Embryonic facial prominence (tissue), 1 donor: ENCODE measurements at regions not wholly inside any gene's neighbourhood (a gene's known extent, or its start where the extent isn't known, plus 50 kb on each side); places are given as distances from the start of the nearest gene placed in this dataset.

Experiments
- DNase-seq: peaks from one replicate; pipeline ENCODE4 v3.0.0-alpha.2; 2016; ENCODE audit errors: extremely low spot score

DNA sequence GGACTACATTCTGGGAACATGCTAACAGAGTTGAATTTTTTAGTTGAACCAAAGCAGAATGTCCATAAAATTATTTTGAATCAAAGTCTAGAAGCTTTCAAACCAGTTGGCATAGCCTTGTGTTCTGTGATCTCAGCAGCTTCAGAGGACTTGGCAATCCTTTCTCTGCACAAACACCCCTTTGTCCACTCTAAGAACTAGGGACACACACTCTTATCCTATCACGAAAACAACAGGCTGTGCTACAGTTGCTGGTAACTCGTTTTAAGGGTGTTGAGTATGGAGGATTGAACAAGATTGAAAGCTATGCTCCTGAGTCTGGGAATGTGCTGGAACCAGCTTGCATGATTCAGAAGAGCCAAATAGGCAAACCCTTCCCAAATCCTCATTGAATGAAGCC lies 76.4 kb upstream of the PRSS58 start:
- no peak for DNase-seq

DNA sequence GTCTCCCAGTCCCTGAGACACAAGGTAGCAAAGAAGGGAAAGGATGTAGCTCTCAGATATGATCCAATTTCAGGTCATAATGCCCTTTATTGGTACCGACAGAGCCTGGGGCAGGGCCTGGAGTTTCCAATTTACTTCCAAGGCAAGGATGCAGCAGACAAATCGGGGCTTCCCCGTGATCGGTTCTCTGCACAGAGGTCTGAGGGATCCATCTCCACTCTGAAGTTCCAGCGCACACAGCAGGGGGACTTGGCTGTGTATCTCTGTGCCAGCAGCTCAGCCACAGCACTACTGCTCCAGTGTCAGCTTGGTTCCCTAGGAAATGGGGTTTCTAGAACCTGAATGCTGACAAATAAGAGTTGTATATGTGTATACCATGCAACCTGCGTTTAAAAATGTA lies 74.6 kb upstream of the PRSS58 start:
- no peak for DNase-seq

DNA sequence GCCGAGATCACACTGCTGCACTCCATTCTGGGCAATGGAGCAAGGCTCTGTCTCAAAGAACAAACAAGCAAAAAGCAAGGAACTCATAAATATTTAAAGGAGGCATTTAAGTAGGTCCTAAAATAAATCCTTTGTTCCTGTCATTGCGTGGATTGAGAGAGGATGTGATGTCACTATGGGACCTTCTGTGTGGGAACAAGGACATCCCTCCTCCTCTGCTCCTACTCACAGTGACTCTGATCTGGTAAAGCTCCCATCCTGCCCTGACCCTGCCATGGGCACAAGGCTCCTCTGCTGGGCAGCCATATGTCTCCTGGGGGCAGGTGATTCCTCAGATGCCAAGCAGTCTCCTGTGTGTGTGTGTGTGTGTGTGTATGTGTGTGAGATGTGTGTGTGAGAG lies 74.1 kb upstream of the PRSS58 start:
- no peak for DNase-seq

DNA sequence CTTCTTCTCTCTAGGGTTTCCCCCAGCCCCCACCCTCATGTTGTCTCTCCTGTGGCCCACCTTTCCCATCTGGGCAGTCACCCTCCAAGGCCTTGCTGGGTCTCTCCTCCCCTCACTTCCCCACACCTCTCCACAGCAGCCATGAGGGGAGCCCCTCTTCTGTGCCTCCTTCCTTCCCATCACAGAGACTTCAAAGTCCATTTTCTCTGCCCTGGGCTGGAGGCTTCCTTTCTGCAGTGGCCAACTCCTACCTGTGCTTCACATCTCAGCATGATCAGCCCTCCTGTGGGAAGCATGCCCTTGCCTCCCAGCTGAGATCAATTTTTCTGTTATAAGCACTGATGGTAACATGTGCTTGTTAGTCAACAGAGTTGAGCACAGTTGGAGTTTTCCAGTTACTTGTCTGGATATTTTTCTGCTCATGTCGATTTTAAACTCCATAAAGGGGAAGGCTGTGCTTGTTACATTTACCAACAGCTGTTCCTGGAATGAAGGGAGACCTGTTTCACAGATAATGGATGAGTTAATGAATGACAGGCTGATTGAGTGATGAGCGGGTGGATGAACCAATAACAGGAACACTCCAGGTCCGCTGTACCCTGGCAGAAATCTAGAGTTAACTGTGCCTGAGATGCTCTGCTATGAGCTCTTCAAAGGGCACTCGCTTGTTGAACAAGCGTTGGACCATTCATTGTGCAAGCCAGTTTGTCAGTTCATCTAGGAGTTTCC lies 71.4 kb upstream of the PRSS58 start:
- no peak for DNase-seq

DNA sequence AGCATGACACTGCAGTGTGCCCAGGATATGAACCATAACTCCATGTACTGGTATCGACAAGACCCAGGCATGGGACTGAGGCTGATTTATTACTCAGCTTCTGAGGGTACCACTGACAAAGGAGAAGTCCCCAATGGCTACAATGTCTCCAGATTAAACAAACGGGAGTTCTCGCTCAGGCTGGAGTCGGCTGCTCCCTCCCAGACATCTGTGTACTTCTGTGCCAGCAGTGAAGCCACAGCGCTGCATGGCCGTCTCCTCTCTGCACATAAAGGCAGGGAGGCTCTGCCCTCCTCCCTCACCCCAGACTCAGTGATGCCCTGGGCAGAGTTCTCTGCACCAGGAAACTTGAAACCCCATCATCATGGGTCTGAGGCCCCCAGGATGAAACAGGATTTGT lies 70.7 kb upstream of the PRSS58 start:
- no peak for DNase-seq

DNA sequence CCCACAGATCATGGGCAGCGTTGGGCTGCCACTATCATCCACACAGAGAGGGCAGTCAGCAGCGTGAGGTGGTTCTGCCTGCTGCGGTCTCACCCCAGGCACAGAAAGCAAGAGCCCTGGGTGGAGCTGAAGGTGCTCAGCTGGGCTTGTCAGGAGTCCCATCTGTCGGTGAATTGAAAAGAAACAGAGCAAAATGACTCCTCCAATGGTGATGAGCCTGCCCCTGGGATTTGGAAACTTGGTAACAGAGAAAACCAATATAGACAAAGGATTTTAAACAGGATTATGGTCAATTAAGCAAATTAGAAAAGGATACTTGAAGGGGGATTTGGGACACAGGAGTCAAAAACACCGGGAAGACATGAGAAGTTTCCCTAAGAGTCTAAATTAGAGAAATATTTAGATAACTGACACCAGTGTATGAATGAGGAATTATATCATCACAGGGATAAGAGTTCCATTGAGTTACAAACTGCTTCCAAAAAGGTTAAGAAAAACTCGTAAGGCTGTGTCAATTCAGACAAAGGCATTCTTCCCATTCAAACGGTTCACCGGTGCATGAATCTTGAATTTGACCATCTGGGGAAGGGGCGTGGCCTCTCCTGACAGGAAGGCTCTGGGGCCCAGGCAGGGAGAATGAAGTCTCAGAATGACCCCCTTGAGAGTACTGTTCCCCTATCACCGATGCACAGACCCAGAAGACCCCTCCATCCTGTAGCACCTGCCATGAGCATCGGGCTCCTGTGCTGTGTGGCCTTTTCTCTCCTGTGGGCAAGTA lies 70.0 kb upstream of the PRSS58 start:
- DNase-seq = no peak

DNA sequence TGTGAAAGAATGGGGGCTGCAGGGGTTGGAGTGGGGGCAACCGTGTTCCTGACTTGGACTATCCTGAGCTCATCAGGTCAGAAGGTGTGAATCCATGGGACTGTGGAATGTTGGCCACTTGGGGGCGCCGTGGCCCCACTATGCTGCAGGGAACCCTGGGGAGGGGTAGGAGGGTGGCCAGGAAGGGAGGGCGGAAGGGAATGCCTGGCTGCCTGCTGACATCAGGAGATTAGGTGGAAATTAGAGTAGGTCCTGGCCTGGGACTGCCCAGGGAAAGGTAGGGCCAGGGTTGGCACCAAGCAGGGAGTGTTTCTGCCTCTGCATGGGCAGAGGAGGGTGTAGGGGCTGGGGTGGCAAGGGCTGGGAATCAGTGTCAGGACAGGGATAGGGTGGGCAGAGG lies 65.8 kb upstream of the PRSS58 start:
- DNase-seq = no peak

DNA sequence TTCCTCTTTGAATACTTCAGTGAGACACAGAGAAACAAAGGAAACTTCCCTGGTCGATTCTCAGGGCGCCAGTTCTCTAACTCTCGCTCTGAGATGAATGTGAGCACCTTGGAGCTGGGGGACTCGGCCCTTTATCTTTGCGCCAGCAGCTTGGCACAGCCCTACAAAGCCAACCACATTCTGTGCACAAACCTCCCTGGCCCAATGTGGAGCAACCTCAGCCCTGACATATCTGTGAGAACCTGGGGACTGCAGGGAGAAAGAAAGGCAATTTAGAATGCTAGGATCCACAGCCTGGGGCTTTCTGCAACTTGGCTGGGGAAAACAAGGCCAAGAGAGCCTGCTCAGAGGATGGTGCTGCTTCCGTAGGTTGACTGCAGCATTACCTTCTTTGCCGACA lies 63.5 kb upstream of the PRSS58 start:
- DNase-seq = no peak

DNA sequence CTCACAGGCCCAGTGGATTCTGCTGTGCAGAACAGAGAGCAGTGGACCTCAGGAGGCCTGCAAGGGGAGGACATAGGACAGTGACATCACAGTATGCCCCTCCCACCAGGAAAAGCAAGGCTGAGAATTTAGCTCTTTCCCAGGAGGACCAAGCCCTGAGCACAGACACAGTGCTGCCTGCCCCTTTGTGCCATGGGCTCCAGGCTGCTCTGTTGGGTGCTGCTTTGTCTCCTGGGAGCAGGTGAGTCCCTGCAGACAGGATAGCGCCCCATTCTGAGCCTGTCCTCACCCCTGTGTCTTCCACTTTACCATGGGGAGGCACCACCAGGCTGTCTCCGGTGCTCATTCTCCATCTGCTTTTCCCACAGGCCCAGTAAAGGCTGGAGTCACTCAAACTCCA lies 63.0 kb upstream of the PRSS58 start:
- DNase-seq = no peak

DNA sequence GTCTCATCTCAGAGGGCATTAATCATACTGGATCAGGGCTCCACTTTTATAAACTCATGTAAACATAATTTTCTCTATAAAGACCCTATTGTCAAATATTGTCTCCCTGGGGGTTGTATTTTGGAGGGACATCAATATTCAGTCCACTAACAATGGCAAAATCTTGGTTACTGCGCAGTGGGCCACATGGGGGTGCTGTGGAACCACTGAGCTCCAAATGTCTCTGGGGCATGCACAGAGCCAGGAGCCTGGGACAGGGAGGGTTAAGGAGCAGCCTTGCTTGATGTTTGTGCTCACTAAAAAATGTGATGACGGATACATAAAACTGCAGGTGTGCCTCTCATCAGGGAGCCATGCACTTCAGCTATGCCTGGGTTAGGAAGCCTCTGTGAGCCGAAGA lies 62.1 kb upstream of the PRSS58 start:
- no peak for DNase-seq

DNA sequence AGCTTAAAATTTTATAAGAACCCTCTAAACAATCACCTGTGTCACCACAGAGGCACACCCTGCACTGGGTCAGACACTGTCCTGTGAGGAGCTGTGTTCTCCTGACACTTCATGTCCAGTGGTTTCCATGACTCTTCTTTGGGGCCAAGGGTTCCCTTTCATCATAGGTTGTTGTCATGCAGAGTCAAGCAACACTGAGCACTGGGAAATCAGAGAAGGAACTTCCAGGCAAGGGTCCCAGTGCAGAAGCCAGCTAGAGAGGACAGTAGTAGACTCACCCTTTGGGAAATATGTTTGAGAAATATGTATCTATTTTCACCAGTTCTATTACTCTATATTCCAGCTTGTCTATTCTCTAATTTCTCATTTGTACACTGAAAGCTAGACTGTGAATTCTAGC lies 56.4 kb upstream of the PRSS58 start:
- no peak for DNase-seq

DNA sequence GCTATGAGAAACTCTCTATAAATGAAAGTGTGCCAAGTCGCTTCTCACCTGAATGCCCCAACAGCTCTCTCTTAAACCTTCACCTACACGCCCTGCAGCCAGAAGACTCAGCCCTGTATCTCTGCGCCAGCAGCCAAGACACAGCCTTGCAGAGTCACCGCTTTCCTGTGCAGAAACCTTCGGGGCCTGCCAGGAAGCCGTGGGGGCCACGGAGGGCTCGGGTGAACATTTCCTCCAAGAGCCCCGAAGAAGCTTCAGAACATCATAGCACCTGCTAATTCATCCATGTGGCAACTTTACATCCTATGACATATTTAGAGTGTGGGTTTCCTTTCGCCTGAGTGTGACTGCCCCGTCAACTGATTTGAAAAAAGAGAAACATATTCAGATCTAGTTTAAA lies 55.7 kb upstream of the PRSS58 start:
- DNase-seq = no peak

DNA sequence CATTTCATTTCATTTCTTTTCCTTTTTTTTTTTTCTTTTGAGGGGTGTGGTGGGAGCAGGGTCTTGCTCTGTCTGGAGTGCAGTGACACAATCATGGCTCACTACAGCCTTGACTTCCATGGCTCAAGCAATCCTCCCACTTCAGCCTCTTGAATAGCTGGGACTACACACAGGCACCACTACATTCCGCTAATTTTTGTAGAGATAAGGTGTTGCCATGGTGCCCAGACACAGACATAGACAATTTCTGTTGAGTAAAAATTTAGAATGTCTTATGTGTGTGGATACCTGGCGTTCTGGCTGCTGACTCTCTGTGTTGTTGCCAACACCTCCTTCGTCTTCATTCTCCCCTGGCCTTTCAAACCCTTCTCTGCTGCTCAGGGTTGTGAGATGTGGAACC lies 54.0 kb upstream of the PRSS58 start:
- no peak for DNase-seq

DNA sequence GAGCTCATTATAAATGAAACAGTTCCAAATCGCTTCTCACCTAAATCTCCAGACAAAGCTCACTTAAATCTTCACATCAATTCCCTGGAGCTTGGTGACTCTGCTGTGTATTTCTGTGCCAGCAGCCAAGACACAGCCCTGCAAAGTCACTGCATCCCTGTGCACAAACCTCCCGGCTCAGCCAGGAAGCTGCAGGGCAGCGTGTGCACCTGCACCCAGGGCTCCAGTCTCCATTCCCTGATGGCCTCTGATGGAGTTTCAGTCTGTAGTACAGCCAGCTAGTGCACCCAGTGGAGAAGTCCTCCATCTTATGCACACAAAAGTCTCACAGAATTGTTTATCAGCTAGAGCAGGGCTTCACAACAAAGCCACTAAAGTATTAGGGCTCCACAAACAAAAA lies 51.1 kb upstream of the PRSS58 start:
- DNase-seq = no peak

DNA sequence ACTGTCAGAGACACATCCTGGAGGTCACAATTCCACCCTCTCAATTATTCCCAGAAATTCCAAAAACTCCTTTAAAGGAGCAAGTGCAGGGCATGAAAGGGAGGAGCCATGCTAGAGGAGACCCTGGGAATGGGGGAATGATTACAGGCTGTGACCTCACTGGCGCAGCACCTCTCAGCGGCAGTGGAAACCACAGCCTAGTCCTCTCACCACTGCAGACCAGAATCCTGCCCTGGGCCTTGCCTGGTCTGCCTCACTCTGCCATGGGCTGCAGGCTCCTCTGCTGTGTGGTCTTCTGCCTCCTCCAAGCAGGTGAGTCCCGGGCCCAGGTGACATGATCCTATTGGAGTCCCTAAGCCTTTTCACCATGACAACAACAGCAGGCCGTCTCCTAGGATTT lies 50.5 kb upstream of the PRSS58 start:
- DNase-seq = no peak
